ENCODE measurements at regions not wholly inside any gene's neighbourhood (a gene's known extent, or its start where the extent isn't known, plus 50 kb on each side); places are given as distances from the start of the nearest gene placed in this dataset.

- no peak for DNase-seq
Observed at GRCh38 chr12:107322063-107322462, 228.7 kb upstream of the CRY1 start.

GRCh38 chr12:107325075-107325608 is 231.8 kb upstream of the CRY1 start:
- DNase-seq: no peak

GRCh38 chr12:107326237-107326636 is 232.9 kb upstream of the CRY1 start:
- no peak for DNase-seq

- DNase-seq: no peak
Observed at GRCh38 chr12:107327651-107328182, 234.4 kb upstream of the CRY1 start.

GRCh38 chr12:107328442-107329133 is 235.2 kb upstream of the CRY1 start:
- no peak for DNase-seq

GRCh38 chr12:107329569-107330324 is 236.4 kb upstream of the CRY1 start:
- DNase-seq: no peak

GRCh38 chr12:107330831-107331431 is 237.6 kb upstream of the CRY1 start:
- no peak for DNase-seq

- DNase-seq: no peak
Observed at GRCh38 chr12:107331471-107331870, 238.1 kb upstream of the CRY1 start.

- no peak for DNase-seq
Observed at GRCh38 chr12:107331912-107332311, 238.6 kb upstream of the CRY1 start.

- DNase-seq: no peak
Observed at GRCh38 chr12:107332743-107333142, 239.4 kb upstream of the CRY1 start.

- no peak for DNase-seq
Observed at GRCh38 chr12:107335802-107336570, 242.6 kb upstream of the CRY1 start.

- no peak for DNase-seq
Observed at GRCh38 chr12:107336695-107337094, 243.3 kb upstream of the CRY1 start.

- DNase-seq: no peak
Observed at GRCh38 chr12:107337346-107338095, 244.2 kb upstream of the CRY1 start.

- no peak for DNase-seq
Observed at GRCh38 chr12:107339487-107339886, 246.1 kb upstream of the CRY1 start.

GRCh38 chr12:107339932-107340331 is 246.6 kb upstream of the CRY1 start:
- DNase-seq: no peak

- no peak for DNase-seq
Observed at GRCh38 chr12:107340898-107341297, 247.5 kb upstream of the CRY1 start.

GRCh38 chr12:107344035-107344808 is 250.9 kb upstream of the CRY1 start:
- no peak for DNase-seq

GRCh38 chr12:107347261-107347660 is 253.9 kb upstream of the CRY1 start:
- no peak for DNase-seq

- no peak for DNase-seq
Observed at GRCh38 chr12:107349008-107349747, 255.8 kb upstream of the CRY1 start.

GRCh38 chr12:107349839-107350238 is 256.5 kb upstream of the CRY1 start:
- DNase-seq: no peak
